AG08396 (cell line): ENCODE measurements at regions not wholly inside any gene's neighbourhood (a gene's known extent, or its start where the extent isn't known, plus 50 kb on each side); places are given as distances from the start of the nearest gene placed in this dataset.
"Not testable (repeated sequence)": the region's sequence is repeated elsewhere in the genome, so short reads cannot be mapped to it uniquely, and the experiment has no call there.

Source experiments
- DNase-seq: peaks from one replicate; pipeline ENCODE4 v3.0.0; 2012; ENCODE audit warnings: low spot score, mixed read lengths

GRCh38 chr10:25713894-25714240 lies 220.2 kb upstream of the MYO3A start:
- DNase-seq, result no peak

- DNase-seq, result no peak
Measured at GRCh38 chr10:25724241-25724640, 209.8 kb upstream of the MYO3A start.

GRCh38 chr10:25725917-25726716 lies 207.9 kb upstream of the MYO3A start:
- DNase-seq, result peak; percentile 30

GRCh38 chr10:25738776-25739175 lies 195.3 kb upstream of the MYO3A start:
- no peak for DNase-seq

- DNase-seq, result no peak
Measured at GRCh38 chr10:25743832-25744231, 190.2 kb upstream of the MYO3A start.

GRCh38 chr10:25744574-25744973 lies 189.5 kb upstream of the MYO3A start:
- no peak for DNase-seq

GRCh38 chr10:25745976-25746375 lies 188.1 kb upstream of the MYO3A start:
- DNase-seq, result no peak

GRCh38 chr10:25747084-25747483 lies 186.9 kb upstream of the MYO3A start:
- no peak for DNase-seq

- no peak for DNase-seq
Measured at GRCh38 chr10:25748509-25748908, 185.5 kb upstream of the MYO3A start.

GRCh38 chr10:25753776-25754175 lies 180.3 kb upstream of the MYO3A start:
- no peak for DNase-seq

- DNase-seq, result not testable (repeated sequence)
Measured at GRCh38 chr10:25755874-25756273, 178.2 kb upstream of the MYO3A start.

GRCh38 chr10:25756784-25757183 lies 177.2 kb upstream of the MYO3A start:
- DNase-seq, result no peak

GRCh38 chr10:25758041-25758457 lies 176.0 kb upstream of the MYO3A start:
- no peak for DNase-seq

GRCh38 chr10:25758511-25758910 lies 175.5 kb upstream of the MYO3A start:
- DNase-seq, result no peak

GRCh38 chr10:25761937-25762336 lies 172.1 kb upstream of the MYO3A start:
- DNase-seq, result no peak

GRCh38 chr10:25766213-25766612 lies 167.8 kb upstream of the MYO3A start:
- no peak for DNase-seq

- no peak for DNase-seq
Measured at GRCh38 chr10:25766687-25767221, 167.3 kb upstream of the MYO3A start.

GRCh38 chr10:25768167-25768566 lies 165.9 kb upstream of the MYO3A start:
- DNase-seq, result no peak

- DNase-seq, result no peak
Measured at GRCh38 chr10:25778646-25779045, 155.4 kb upstream of the MYO3A start.

GRCh38 chr10:25786161-25786560 lies 147.9 kb upstream of the MYO3A start:
- DNase-seq, result no peak

- DNase-seq, result no peak
Measured at GRCh38 chr10:25786899-25787298, 147.1 kb upstream of the MYO3A start.

- DNase-seq, result no peak
Measured at GRCh38 chr10:25797888-25798429, 136.1 kb upstream of the MYO3A start.

- DNase-seq, result no peak
Measured at GRCh38 chr10:25804505-25804904, 129.5 kb upstream of the MYO3A start.

GRCh38 chr10:25805986-25806385 lies 128.0 kb upstream of the MYO3A start:
- no peak for DNase-seq
